ENCODE measurements at regions not wholly inside any gene's neighbourhood (a gene's known extent, or its start where the extent isn't known, plus 50 kb on each side); places are given as distances from the start of the nearest gene placed in this dataset.

GRCh38 chr3:144141074-144141473 lies 169.5 kb downstream of the DIPK2A start:
- no peak for DNase-seq

- no peak for DNase-seq
These were observed 169.9 kb downstream of the DIPK2A start for GRCh38 chr3:144141496-144141895.

- no peak for DNase-seq
These were observed 170.7 kb downstream of the DIPK2A start for GRCh38 chr3:144142151-144142840.

GRCh38 chr3:144148356-144148755 lies 176.7 kb downstream of the DIPK2A start:
- DNase-seq, result no peak

GRCh38 chr3:144151983-144152382 lies 180.4 kb downstream of the DIPK2A start:
- no peak for DNase-seq

GRCh38 chr3:144160627-144161026 lies 189.0 kb downstream of the DIPK2A start:
- no peak for DNase-seq

- DNase-seq, result no peak
These were observed 190.4 kb downstream of the DIPK2A start for GRCh38 chr3:144162042-144162441.

GRCh38 chr3:144164352-144164751 lies 192.7 kb downstream of the DIPK2A start:
- no peak for DNase-seq

- no peak for DNase-seq
These were observed 193.9 kb downstream of the DIPK2A start for GRCh38 chr3:144165482-144165881.

GRCh38 chr3:144167634-144168033 lies 196.0 kb downstream of the DIPK2A start:
- no peak for DNase-seq

- DNase-seq, result no peak
These were observed 201.9 kb downstream of the DIPK2A start for GRCh38 chr3:144173491-144173890.

- no peak for DNase-seq
These were observed 204.2 kb downstream of the DIPK2A start for GRCh38 chr3:144175644-144176425.

- DNase-seq, result no peak
These were observed 206.0 kb downstream of the DIPK2A start for GRCh38 chr3:144177649-144178048.

- DNase-seq, result no peak
These were observed 207.0 kb downstream of the DIPK2A start for GRCh38 chr3:144178607-144179006.

- no peak for DNase-seq
These were observed 209.4 kb downstream of the DIPK2A start for GRCh38 chr3:144181062-144181461.

- no peak for DNase-seq
These were observed 210.9 kb downstream of the DIPK2A start for GRCh38 chr3:144182501-144182900.

GRCh38 chr3:144185276-144185675 lies 213.7 kb downstream of the DIPK2A start:
- DNase-seq, result no peak

GRCh38 chr3:144187531-144188210 lies 216.0 kb downstream of the DIPK2A start:
- no peak for DNase-seq

- DNase-seq, result no peak
These were observed 217.4 kb downstream of the DIPK2A start for GRCh38 chr3:144189044-144189443.

- no peak for DNase-seq
These were observed 225.5 kb downstream of the DIPK2A start for GRCh38 chr3:144197116-144197515.

- no peak for DNase-seq
These were observed 226.0 kb downstream of the DIPK2A start for GRCh38 chr3:144197582-144197981.

- DNase-seq, result no peak
These were observed 228.4 kb downstream of the DIPK2A start for GRCh38 chr3:144200004-144200403.
